Endodermal cell (in vitro differentiated cells): ENCODE measurements at regions not wholly inside any gene's neighbourhood (a gene's known extent, or its start where the extent isn't known, plus 50 kb on each side); places are given as distances from the start of the nearest gene placed in this dataset.
A peak's percentile ranks its signal among the peaks of the same experiment; 100 is the strongest.

Experiments used
- DNase-seq: peaks from one replicate; pipeline ENCODE4 v3.0.0-alpha.2; 2017
- H3K27ac ChIP-seq: 2 replicates; pipeline ENCODE4 v1.5.1; 2013; ENCODE audit warnings: mild to moderate bottlenecking, low read depth, low read length, moderate library complexity
- H3K27me3 ChIP-seq: 2 replicates; pipeline ENCODE4 v1.6.1; 2013; ENCODE audit warnings: mild to moderate bottlenecking, low read length, moderate library complexity; ENCODE audit not compliant: insufficient read depth, control insufficient read depth, poor library complexity, severe bottlenecking
- H3K36me3 ChIP-seq: 2 replicates; pipeline ENCODE4 v1.7.0; 2013; ENCODE audit warnings: mild to moderate bottlenecking, low read length, moderate library complexity; ENCODE audit not compliant: control insufficient read depth, insufficient read depth
- H3K4me1 ChIP-seq: one replicate; pipeline ENCODE4 v1.7.0; 2013; ENCODE audit warnings: low read length; ENCODE audit not compliant: control insufficient read depth, insufficient read depth
- H3K4me3 ChIP-seq: 2 replicates; pipeline ENCODE4 v1.5.1; 2013; ENCODE audit warnings: mild to moderate bottlenecking, low read length, moderate library complexity
- H3K9ac ChIP-seq: 2 replicates; pipeline ENCODE4 v1.6.1; 2013; ENCODE audit warnings: mild to moderate bottlenecking, low read length, moderate library complexity; ENCODE audit not compliant: poor library complexity, severe bottlenecking; ENCODE audit errors: extremely low read depth
- H3K9me3 ChIP-seq: 2 replicates; pipeline ENCODE4 v1.6.1; 2013; ENCODE audit warnings: mild to moderate bottlenecking, low read length, moderate library complexity; ENCODE audit not compliant: control insufficient read depth
- H3K27ac Mint-ChIP-seq: 2 replicates; pipeline ENCODE4 v1.8.0; 2020; ENCODE audit warnings: mixed read lengths
- H3K27me3 Mint-ChIP-seq: 2 replicates; pipeline ENCODE4 v1.8.0; 2021; ENCODE audit warnings: mild to moderate bottlenecking, mixed read lengths; ENCODE audit not compliant: insufficient read depth
- H3K36me3 Mint-ChIP-seq: 2 replicates; pipeline ENCODE4 v1.8.0; 2020; ENCODE audit warnings: low read depth, mixed read lengths
- H3K4me1 Mint-ChIP-seq: 2 replicates; pipeline ENCODE4 v1.8.0; 2020; ENCODE audit warnings: mixed read lengths
- H3K4me3 Mint-ChIP-seq: 2 replicates; pipeline ENCODE4 v1.8.0; 2020; ENCODE audit warnings: mild to moderate bottlenecking, moderate library complexity, mixed read lengths
- H3K9me3 Mint-ChIP-seq: 2 replicates; pipeline ENCODE4 v1.8.0; 2020; ENCODE audit warnings: mild to moderate bottlenecking, mixed read lengths
- CTCF ChIP-seq: fragments of 200-600 bp; sonication (generic); conservative IDR thresholded peaks from 2 replicates; pipeline ENCODE4 v1.5.0; 2021; ENCODE audit warnings: antibody characterized with exemption, mild to moderate bottlenecking
- WGBS, 2 experiments: methylation state at CpG; one replicate each; pipeline versions ENCODE4 v1.1.5 to v1.1.7; 2013; ENCODE audit warnings: missing lambda C conversion rate in 2 of 2, mixed read lengths in 1 of 2; ENCODE audit not compliant: insufficient coverage in 1 of 2, insufficient read length in 1 of 2; 5-methylcytosine and 5-hydroxymethylcytosine counted together

- Mint-ChIP-seq H3K9me3 (peaks cover 4% of the 10 kb centered on the region), H3K4me1 (no peaks in the 10 kb centered on the region), H3K4me3 (no peak overlapping the region), H3K36me3 (no peaks in the 10 kb centered on the region), H3K27me3 (no peaks in the 10 kb centered on the region), H3K27ac (no peak overlapping the region)
- Histone ChIP-seq H3K27me3 (no peaks in the 10 kb centered on the region), H3K4me1 (no peaks in the 10 kb centered on the region), H3K9ac (no peak overlapping the region), H3K36me3 (no peaks in the 10 kb centered on the region), H3K9me3 (no peaks in the 10 kb centered on the region), H3K27ac (no peak overlapping the region), H3K4me3 (no peak overlapping the region)
- DNase-seq: no peak
- TF ChIP-seq CTCF: no peak
Observed at GRCh38 chr12:39224971-39225370, 217.9 kb downstream of the KIF21A start.

- no peaks in the 10 kb centered on the region for H3K36me3 ChIP-seq
- no peak overlapping the region for H3K9ac ChIP-seq
- Mint-ChIP-seq H3K4me1 (no peaks in the 10 kb centered on the region), H3K9me3 (peaks cover 34% of the 10 kb centered on the region), H3K27me3 (peaks cover 3% of the 10 kb centered on the region), H3K4me3 (no peak overlapping the region), H3K36me3 (no peaks in the 10 kb centered on the region), H3K27ac (no peak overlapping the region)
- no peak for TF ChIP-seq CTCF
- no peak for DNase-seq
- H3K4me3 ChIP-seq: no peak overlapping the region
- H3K27me3 ChIP-seq: no peaks in the 10 kb centered on the region
- H3K9me3 ChIP-seq: peaks cover 26% of the 10 kb centered on the region
- no peaks in the 10 kb centered on the region for H3K4me1 ChIP-seq
- no peak overlapping the region for H3K27ac ChIP-seq
- 78 to 93% methylated on average over 2 to 4 of the region's 4 CpGs for WGBS, 2 experiments
Observed at GRCh38 chr12:39205969-39206368, 237.0 kb downstream of the KIF21A start.

- H3K9me3 Mint-ChIP-seq: peaks cover 13% of the 10 kb centered on the region
- Histone ChIP-seq H3K4me1 (no peaks in the 10 kb centered on the region), H3K27ac (no peak overlapping the region), H3K36me3 (no peaks in the 10 kb centered on the region), H3K27me3 (no peaks in the 10 kb centered on the region), H3K9ac (no peak overlapping the region), H3K9me3 (peaks cover 10% of the 10 kb centered on the region), H3K4me3 (no peak overlapping the region)
- no peak overlapping the region for H3K4me3 Mint-ChIP-seq
- H3K27me3 Mint-ChIP-seq: peaks cover 2% of the 10 kb centered on the region
- peak overlapping the region; percentile 16 for H3K27ac Mint-ChIP-seq
- H3K4me1 Mint-ChIP-seq: peaks cover 4% of the 10 kb centered on the region
- 72 to 73% methylated on average over 3 to 4 of the region's 4 CpGs for WGBS, 2 experiments
- DNase-seq: no peak
- no peak for TF ChIP-seq CTCF
- H3K36me3 Mint-ChIP-seq: no peaks in the 10 kb centered on the region
Observed at GRCh38 chr12:39199351-39199750, 243.6 kb downstream of the KIF21A start.
